GM10248 (cell line): ENCODE measurements at regions not wholly inside any gene's neighbourhood (a gene's known extent, or its start where the extent isn't known, plus 50 kb on each side); places are given as distances from the start of the nearest gene placed in this dataset.

Experiments
- CTCF ChIA-PET: fragments of 300-600 bp; sonication (Branson Sonifier 250); formaldehyde crosslinking; extraction: SDS; loops from one replicate; lab custom pipeline; 2021; ENCODE audit warnings: antibody characterized with exemption; lab: Yijun Ruan, JAX
- POLR2A ChIA-PET: fragments of 350-650 bp; sonication (Branson Sonifier 250); formaldehyde crosslinking; extraction: SDS; loops from one replicate; lab custom pipeline; 2020; ENCODE audit warnings: antibody characterized with exemption; lab: Yijun Ruan, JAX
- DNase-seq: peaks from one replicate; pipeline ENCODE4 v3.0.0; 2012; ENCODE audit errors: extremely low spot score
- CTCF ChIP-seq: IDR thresholded peaks from 2 replicates; pipeline ENCODE4 v1.5.1; 2012; ENCODE audit warnings: mild to moderate bottlenecking, low read depth; ENCODE audit errors: extremely low read depth, missing control alignments, control extremely low read depth

- ChIA-PET POLR2A (no interaction called here), CTCF (interaction anchor here (0.9 kb wide), 1 partner anchor 12 kb away, joined by 3 read pairs; no protein-coding TSS in a partner anchor)
- no peak for DNase-seq
- no peak for TF ChIP-seq CTCF
Measured at GRCh38 chr4:141567326-141567915, 69.0 kb upstream of the IL15 start.

- ChIA-PET POLR2A (no interaction called here), CTCF (no interaction called here)
- no peak for DNase-seq
- no peak for TF ChIP-seq CTCF
Measured at GRCh38 chr4:141569141-141569540, 67.2 kb upstream of the IL15 start.

- CTCF ChIA-PET = interaction anchor here (1.2 kb wide), 2 partner anchors 13 to 194 kb away, joined by 3 to 4 read pairs; no protein-coding TSS in a partner anchor
- POLR2A ChIA-PET = no interaction called here
- no peak for TF ChIP-seq CTCF
- no peak for DNase-seq
Measured at GRCh38 chr4:141570290-141570689, 66.1 kb upstream of the IL15 start.

- DNase-seq = no peak
- CTCF ChIA-PET = interaction anchor here (1.2 kb wide), 2 partner anchors 14 to 195 kb away, joined by 3 to 4 read pairs; no protein-coding TSS in a partner anchor
- POLR2A ChIA-PET = no interaction called here
- TF ChIP-seq CTCF = no peak
Measured at GRCh38 chr4:141571362-141571761, 65.0 kb upstream of the IL15 start.

- no peak for TF ChIP-seq CTCF
- ChIA-PET POLR2A (no interaction called here), CTCF (no interaction called here)
- DNase-seq = no peak
Measured at GRCh38 chr4:141571793-141572192, 64.6 kb upstream of the IL15 start.

GRCh38 chr4:141573678-141574077, 62.7 kb upstream of the IL15 start:
- POLR2A ChIA-PET = no interaction called here
- no peak for DNase-seq
- no peak for TF ChIP-seq CTCF
- CTCF ChIA-PET = interaction anchor here (0.9 kb wide), 1 partner anchor 518 kb away, joined by 3 read pairs; no protein-coding TSS in a partner anchor
